ENCODE measurements at regions not wholly inside any gene's neighbourhood (a gene's known extent, or its start where the extent isn't known, plus 50 kb on each side); places are given as distances from the start of the nearest gene placed in this dataset.

- TF ChIP-seq EP300 (IDR thresholded peaks at IDR 0.05; ENCODE audit: borderline replicate concordance) (no peak), USF1 (IDR thresholded peaks at IDR 0.05) (no peak)
Observed at GRCh38 chr4:138797646-138798045, 217.9 kb upstream of the NOCT start.

GRCh38 chr4:138796761-138797160, 218.8 kb upstream of the NOCT start:
- TF ChIP-seq TEAD4 (IDR thresholded peaks at IDR 0.05) (no peak), EP300 (IDR thresholded peaks at IDR 0.05; ENCODE audit: borderline replicate concordance) (no peak), CEBPB (IDR thresholded peaks at IDR 0.05) (no peak)

GRCh38 chr4:138790706-138791340, 224.8 kb upstream of the NOCT start:
- TF ChIP-seq TCF12 (IDR thresholded peaks at IDR 0.05; ENCODE audit: low read depth) (no peak), TEAD4 (IDR thresholded peaks at IDR 0.05) (no peak), YY1 (IDR thresholded peaks at IDR 0.05; ENCODE audit: low read depth) (no peak)

GRCh38 chr4:138789796-138790195, 225.8 kb upstream of the NOCT start:
- TF ChIP-seq ZBTB7A (IDR thresholded peaks at IDR 0.05; ENCODE audit: low read depth) = no peak
- no peak for TF ChIP-seq RAD21 (IDR thresholded peaks at IDR 0.05; ENCODE audit: low read depth)
- no peak for TF ChIP-seq USF1 (IDR thresholded peaks at IDR 0.05)
- TF ChIP-seq TCF12 (IDR thresholded peaks at IDR 0.05; ENCODE audit: low read depth) = no peak
- TF ChIP-seq NFIC (IDR thresholded peaks at IDR 0.05) = no peak
- TF ChIP-seq FOXM1 (IDR thresholded peaks at IDR 0.05; ENCODE audit: borderline replicate concordance, low read depth) = no peak
- TF ChIP-seq TEAD4 (IDR thresholded peaks at IDR 0.05) = no peak
- TF ChIP-seq TAF1 (IDR thresholded peaks at IDR 0.05; ENCODE audit: low read depth) = no peak
- TF ChIP-seq CEBPB (IDR thresholded peaks at IDR 0.05) = no peak
- TF ChIP-seq EP300 (IDR thresholded peaks at IDR 0.05; ENCODE audit: borderline replicate concordance) = no peak
- TF ChIP-seq EGR1 (IDR thresholded peaks at IDR 0.05) = no peak
- TF ChIP-seq CREB1 (IDR thresholded peaks at IDR 0.05; ENCODE audit: low read depth) = no peak
- TF ChIP-seq MAX (IDR thresholded peaks at IDR 0.05) = no peak
- TF ChIP-seq YY1 (IDR thresholded peaks at IDR 0.05; ENCODE audit: low read depth) = no peak
- TF ChIP-seq REST (IDR thresholded peaks at IDR 0.05; ENCODE audit: low read depth) = no peak

GRCh38 chr4:138788857-138789256, 226.7 kb upstream of the NOCT start:
- TF ChIP-seq TAF1 (IDR thresholded peaks at IDR 0.05; ENCODE audit: low read depth) (no peak), CREB1 (IDR thresholded peaks at IDR 0.05; ENCODE audit: low read depth) (no peak), FOXM1 (IDR thresholded peaks at IDR 0.05; ENCODE audit: borderline replicate concordance, low read depth) (no peak), TCF12 (IDR thresholded peaks at IDR 0.05; ENCODE audit: low read depth) (no peak), USF1 (IDR thresholded peaks at IDR 0.05) (no peak), NFIC (IDR thresholded peaks at IDR 0.05) (no peak), YY1 (IDR thresholded peaks at IDR 0.05; ENCODE audit: low read depth) (no peak), MAX (IDR thresholded peaks at IDR 0.05) (no peak), EP300 (IDR thresholded peaks at IDR 0.05; ENCODE audit: borderline replicate concordance) (no peak), REST (IDR thresholded peaks at IDR 0.05; ENCODE audit: low read depth) (no peak), EGR1 (IDR thresholded peaks at IDR 0.05) (no peak)

GRCh38 chr4:138788267-138788790, 227.3 kb upstream of the NOCT start:
- TF ChIP-seq RAD21 (IDR thresholded peaks at IDR 0.05; ENCODE audit: low read depth) (no peak), FOXM1 (IDR thresholded peaks at IDR 0.05; ENCODE audit: borderline replicate concordance, low read depth) (no peak), YY1 (IDR thresholded peaks at IDR 0.05; ENCODE audit: low read depth) (no peak), REST (IDR thresholded peaks at IDR 0.05; ENCODE audit: low read depth) (no peak), TAF1 (IDR thresholded peaks at IDR 0.05; ENCODE audit: low read depth) (no peak), TCF12 (IDR thresholded peaks at IDR 0.05; ENCODE audit: low read depth) (no peak), USF1 (IDR thresholded peaks at IDR 0.05) (no peak), CREB1 (IDR thresholded peaks at IDR 0.05; ENCODE audit: low read depth) (no peak), ZBTB7A (IDR thresholded peaks at IDR 0.05; ENCODE audit: low read depth) (no peak), CEBPB (IDR thresholded peaks at IDR 0.05) (no peak), EGR1 (IDR thresholded peaks at IDR 0.05) (no peak), TEAD4 (IDR thresholded peaks at IDR 0.05) (no peak), MAX (IDR thresholded peaks at IDR 0.05) (no peak), EP300 (IDR thresholded peaks at IDR 0.05; ENCODE audit: borderline replicate concordance) (no peak), NFIC (IDR thresholded peaks at IDR 0.05) (no peak)

Data from Ishikawa (cell line).